Glutamatergic neuron (in vitro differentiated cells): ENCODE measurements at regions not wholly inside any gene's neighbourhood (a gene's known extent, or its start where the extent isn't known, plus 50 kb on each side); places are given as distances from the start of the nearest gene placed in this dataset.
"Not testable (repeated sequence)": the region's sequence is repeated elsewhere in the genome, so short reads cannot be mapped to it uniquely, and the experiment has no call there.

Source experiments
- DNase-seq: peaks from one replicate; pipeline ENCODE4 v3.0.0; 2022
- H3K27ac Mint-ChIP-seq: one replicate; pipeline ENCODE4 v1.8.0; 2020; ENCODE audit warnings: mild to moderate bottlenecking, mixed read lengths, inconsistent platforms; ENCODE audit not compliant: unreplicated experiment
- H3K27me3 Mint-ChIP-seq: one replicate; pipeline ENCODE4 v1.8.0; 2020; ENCODE audit warnings: mild to moderate bottlenecking, moderate library complexity, mixed read lengths, inconsistent platforms; ENCODE audit not compliant: unreplicated experiment
- H3K36me3 Mint-ChIP-seq: one replicate; pipeline ENCODE4 v1.8.0; 2020; ENCODE audit warnings: mild to moderate bottlenecking, mixed read lengths, inconsistent platforms; ENCODE audit not compliant: unreplicated experiment
- H3K4me1 Mint-ChIP-seq: one replicate; pipeline ENCODE4 v1.8.0; 2020; ENCODE audit warnings: mild to moderate bottlenecking, low read depth, mixed read lengths, inconsistent platforms; ENCODE audit not compliant: unreplicated experiment
- H3K4me3 Mint-ChIP-seq: one replicate; pipeline ENCODE4 v1.8.0; 2020; ENCODE audit warnings: mild to moderate bottlenecking, mixed read lengths, inconsistent platforms; ENCODE audit not compliant: unreplicated experiment
- H3K9me3 Mint-ChIP-seq: one replicate; pipeline ENCODE4 v1.8.0; 2020; ENCODE audit warnings: mild to moderate bottlenecking, moderate library complexity, mixed read lengths, inconsistent platforms; ENCODE audit not compliant: unreplicated experiment
- TF ChIP-seq, protein P1 (sequence below): fragments of 200-600 bp; sonication (generic); IDR thresholded peaks from one replicate; pipeline ENCODE4 v1.5.0; 2021; ENCODE audit not compliant: partially characterized antibody, unreplicated experiment

DNA sequence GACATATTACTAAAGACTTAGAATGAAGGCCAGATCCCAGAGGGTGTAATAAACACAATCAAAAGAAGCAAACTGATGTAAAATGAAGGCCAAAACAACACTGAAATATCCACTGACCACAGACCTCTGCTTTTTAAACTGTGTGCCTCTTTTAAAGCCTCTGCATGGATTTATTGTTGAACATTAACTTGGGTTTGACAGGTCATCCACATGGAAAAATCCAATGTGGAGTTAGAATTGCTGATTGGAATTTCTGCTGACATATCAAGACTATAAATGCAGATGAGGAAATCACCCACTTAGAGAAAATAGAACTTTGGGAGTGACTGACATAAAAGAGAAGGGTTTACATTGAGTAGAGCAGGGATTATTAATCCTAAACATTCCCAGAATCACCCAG is 853.9 kb upstream of the RAG2 start:
- Mint-ChIP-seq H3K9me3 (no peaks in the 10 kb centered on the region), H3K36me3 (no peaks in the 10 kb centered on the region), H3K27ac (no peak overlapping the region), H3K4me3 (no peak overlapping the region), H3K27me3 (no peaks in the 10 kb centered on the region), H3K4me1 (no peaks in the 10 kb centered on the region)
- DNase-seq: no peak
- TF ChIP-seq, protein P1, sequence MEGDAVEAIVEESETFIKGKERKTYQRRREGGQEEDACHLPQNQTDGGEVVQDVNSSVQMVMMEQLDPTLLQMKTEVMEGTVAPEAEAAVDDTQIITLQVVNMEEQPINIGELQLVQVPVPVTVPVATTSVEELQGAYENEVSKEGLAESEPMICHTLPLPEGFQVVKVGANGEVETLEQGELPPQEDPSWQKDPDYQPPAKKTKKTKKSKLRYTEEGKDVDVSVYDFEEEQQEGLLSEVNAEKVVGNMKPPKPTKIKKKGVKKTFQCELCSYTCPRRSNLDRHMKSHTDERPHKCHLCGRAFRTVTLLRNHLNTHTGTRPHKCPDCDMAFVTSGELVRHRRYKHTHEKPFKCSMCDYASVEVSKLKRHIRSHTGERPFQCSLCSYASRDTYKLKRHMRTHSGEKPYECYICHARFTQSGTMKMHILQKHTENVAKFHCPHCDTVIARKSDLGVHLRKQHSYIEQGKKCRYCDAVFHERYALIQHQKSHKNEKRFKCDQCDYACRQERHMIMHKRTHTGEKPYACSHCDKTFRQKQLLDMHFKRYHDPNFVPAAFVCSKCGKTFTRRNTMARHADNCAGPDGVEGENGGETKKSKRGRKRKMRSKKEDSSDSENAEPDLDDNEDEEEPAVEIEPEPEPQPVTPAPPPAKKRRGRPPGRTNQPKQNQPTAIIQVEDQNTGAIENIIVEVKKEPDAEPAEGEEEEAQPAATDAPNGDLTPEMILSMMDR: no peak

DNA sequence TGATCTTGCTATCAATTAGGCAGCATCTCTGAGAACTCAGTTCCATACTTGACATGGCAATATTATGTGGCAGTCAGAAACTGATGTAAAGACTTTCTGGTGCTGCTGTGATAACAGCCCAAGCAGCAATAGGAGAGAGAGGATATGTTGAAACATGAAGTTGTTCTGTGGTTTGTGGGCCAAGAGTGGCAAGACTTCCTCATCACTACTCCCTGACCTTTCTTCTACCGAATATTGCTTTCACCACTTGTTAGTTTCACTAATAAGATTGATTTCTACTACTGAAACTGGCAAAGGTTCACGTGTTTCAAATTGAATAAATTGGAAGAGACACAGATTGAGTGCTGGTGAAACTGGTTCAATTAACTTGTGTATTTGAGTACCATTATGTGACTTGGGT is 852.6 kb upstream of the RAG2 start:
- H3K9me3 Mint-ChIP-seq: no peaks in the 10 kb centered on the region
- no peak overlapping the region for H3K27ac Mint-ChIP-seq
- DNase-seq: no peak
- TF ChIP-seq, protein P1: no peak
- H3K36me3 Mint-ChIP-seq: no peaks in the 10 kb centered on the region
- H3K4me1 Mint-ChIP-seq: no peaks in the 10 kb centered on the region
- no peak overlapping the region for H3K4me3 Mint-ChIP-seq
- H3K27me3 Mint-ChIP-seq: no peaks in the 10 kb centered on the region

DNA sequence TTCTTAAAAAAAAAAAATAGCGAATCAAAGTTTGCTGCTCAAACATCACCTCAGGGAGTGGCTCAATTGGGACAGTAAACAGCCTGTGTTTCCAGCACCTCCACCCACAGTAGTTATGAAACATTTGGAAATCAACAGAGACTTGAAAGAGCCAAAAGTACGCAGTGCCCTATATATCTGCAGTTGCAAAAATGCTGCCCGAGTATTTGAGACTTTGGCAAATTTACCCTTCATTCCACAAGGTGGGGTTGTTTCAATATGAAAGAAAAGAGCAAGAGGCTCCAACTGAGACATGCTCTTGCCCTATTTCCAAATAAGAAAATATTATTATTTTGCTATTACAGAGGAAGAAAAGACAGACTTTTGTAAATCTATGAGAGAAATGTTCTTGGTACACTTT is 851.1 kb upstream of the RAG2 start:
- no peaks in the 10 kb centered on the region for H3K27me3 Mint-ChIP-seq
- H3K4me3 Mint-ChIP-seq: no peak overlapping the region
- no peak for DNase-seq
- no peaks in the 10 kb centered on the region for H3K36me3 Mint-ChIP-seq
- H3K4me1 Mint-ChIP-seq: no peaks in the 10 kb centered on the region
- TF ChIP-seq, protein P1: peak; percentile 46
- H3K9me3 Mint-ChIP-seq: no peaks in the 10 kb centered on the region
- H3K27ac Mint-ChIP-seq: no peak overlapping the region

DNA sequence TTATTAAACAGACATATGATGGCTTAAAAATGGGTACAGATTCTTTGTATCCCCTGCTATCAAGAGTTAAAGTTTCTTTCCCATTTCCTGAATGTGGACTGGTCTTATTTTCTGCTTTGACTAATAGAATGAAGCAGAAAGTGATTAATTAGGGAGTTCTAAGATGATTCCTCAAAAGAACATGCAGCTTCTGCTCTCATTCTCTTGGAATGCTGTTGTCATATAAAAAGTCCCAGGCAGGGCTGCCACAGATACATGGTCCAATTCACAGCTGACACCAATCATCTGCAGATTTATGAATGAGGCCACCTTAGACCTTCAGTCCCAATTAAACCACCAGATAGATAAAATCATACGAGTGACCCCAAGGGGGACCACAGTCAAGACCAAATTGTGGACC is 844.5 kb upstream of the RAG2 start:
- Mint-ChIP-seq H3K36me3 (no peaks in the 10 kb centered on the region), H3K27me3 (peaks cover 2% of the 10 kb centered on the region), H3K27ac (no peak overlapping the region), H3K4me3 (no peak overlapping the region), H3K9me3 (no peaks in the 10 kb centered on the region), H3K4me1 (no peaks in the 10 kb centered on the region)
- TF ChIP-seq, protein P1: no peak
- DNase-seq: no peak

DNA sequence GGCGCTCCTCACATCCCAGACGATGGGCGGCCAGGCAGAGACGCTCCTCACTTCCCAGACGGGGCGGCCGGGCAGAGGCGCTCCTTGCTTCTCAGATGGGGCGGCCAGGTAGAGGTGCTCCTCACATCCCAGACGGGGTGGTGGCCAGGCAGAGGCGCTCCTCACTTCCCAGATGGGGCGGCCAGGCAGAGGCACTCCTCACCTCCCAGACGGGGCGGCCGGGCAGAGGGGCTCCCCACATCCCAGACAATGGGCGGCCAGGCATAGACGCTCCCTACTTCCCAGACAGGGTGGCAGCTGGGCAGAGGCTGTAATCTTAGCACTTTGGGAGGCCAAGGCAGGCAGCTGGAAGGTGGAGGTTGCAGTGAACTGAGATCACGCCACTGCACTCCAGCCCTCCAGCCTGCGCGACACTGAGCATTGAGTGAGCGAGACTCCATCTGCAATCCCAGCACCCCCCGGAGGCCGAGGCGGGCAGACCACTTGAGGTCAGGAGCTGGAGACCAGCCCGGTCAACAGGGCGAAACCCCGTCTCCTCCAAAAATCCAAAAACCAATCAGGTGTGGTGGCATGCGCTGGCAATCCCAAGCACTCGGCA is 833.7 kb upstream of the RAG2 start:
- H3K4me1 Mint-ChIP-seq, DNase-seq, H3K27ac Mint-ChIP-seq, H3K9me3 Mint-ChIP-seq, H3K4me3 Mint-ChIP-seq, H3K27me3 Mint-ChIP-seq: not testable (repeated sequence)
- H3K36me3 Mint-ChIP-seq: peaks cover 16% of the 10 kb centered on the region

DNA sequence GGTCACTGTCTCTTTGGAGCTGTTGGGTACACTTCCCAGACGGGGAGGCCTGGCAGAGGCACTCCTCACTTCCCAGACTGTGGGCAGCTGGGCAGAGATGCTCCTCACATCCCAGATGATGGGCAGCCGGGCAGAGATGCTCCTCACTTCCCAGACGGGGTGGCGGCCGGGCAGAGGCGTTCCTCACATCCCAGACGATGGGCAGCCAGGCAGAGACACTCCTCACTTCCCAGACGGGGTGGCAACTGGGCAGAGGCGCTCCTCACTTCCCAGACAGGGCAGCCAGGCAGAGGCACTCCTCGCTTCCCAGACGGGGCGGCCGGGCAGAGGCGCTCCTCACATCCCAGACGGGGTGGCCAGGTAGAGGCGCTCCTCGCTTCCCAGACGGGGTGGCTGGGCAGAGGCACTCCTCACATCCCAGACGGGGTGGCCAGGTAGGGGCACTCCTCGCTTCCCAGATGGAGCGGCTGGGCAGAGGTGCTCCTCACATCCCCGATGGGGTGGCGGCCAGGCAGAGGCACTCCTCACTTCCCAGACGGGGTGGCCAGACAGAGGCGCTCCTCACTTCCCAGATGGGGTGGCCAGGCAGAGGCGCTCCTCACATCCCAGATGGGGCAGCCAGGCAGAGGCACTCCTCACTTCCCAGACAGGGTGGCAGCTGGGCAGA is 833.1 kb upstream of the RAG2 start:
- not testable (repeated sequence) for DNase-seq, H3K27me3 Mint-ChIP-seq, H3K4me1 Mint-ChIP-seq, H3K27ac Mint-ChIP-seq, H3K9me3 Mint-ChIP-seq, H3K4me3 Mint-ChIP-seq
- peaks cover 16% of the 10 kb centered on the region for H3K36me3 Mint-ChIP-seq
